GM12878 (cell line): ENCODE measurements at regions not wholly inside any gene's neighbourhood (a gene's known extent, or its start where the extent isn't known, plus 50 kb on each side); places are given as distances from the start of the nearest gene placed in this dataset.

Experiments
- POLR2A ChIP-seq: IDR thresholded peaks from 2 replicates; pipeline ENCODE4 v1.6.1; 2011; ENCODE audit warnings: low read depth, mild to moderate bottlenecking, low read length
- RELA ChIP-seq: fragments of 450-650 bp; IDR thresholded peaks from 2 replicates; pipeline ENCODE4 v1.8.0; 2014; ENCODE audit warnings: borderline replicate concordance; ENCODE audit not compliant: partially characterized antibody
- SMAD1 ChIP-seq: fragments of 450-650 bp; IDR thresholded peaks from 2 replicates; pipeline ENCODE4 v1.6.1; 2018; ENCODE audit warnings: mild to moderate bottlenecking, low read depth; ENCODE audit not compliant: partially characterized antibody
- SMC3 ChIP-seq: IDR thresholded peaks from 2 replicates; pipeline ENCODE4 v1.6.1; 2011; ENCODE audit warnings: low read length, improper control_type of control experiment, borderline replicate concordance
- SUZ12 ChIP-seq: fragments of 200-600 bp; sonication (generic); IDR thresholded peaks from one replicate; pipeline ENCODE4 v1.6.1; 2018; ENCODE audit warnings: antibody characterized with exemption, mild to moderate bottlenecking; ENCODE audit not compliant: unreplicated experiment
- TF ChIP-seq, protein P1 (sequence below): fragments of 450-650 bp; formaldehyde crosslinking; IDR thresholded peaks from 2 replicates; pipeline ENCODE4 v1.4.0; 2020; ENCODE audit warnings: mild to moderate bottlenecking, moderate library complexity
- TF ChIP-seq, protein P2 (sequence below): IDR thresholded peaks from 2 replicates; pipeline ENCODE4 v1.6.1; 2012; ENCODE audit warnings: low read length, inconsistent platforms
- TF ChIP-seq, protein P3 (sequence below): IDR thresholded peaks from 2 replicates; pipeline ENCODE4 v1.6.1; 2012; ENCODE audit warnings: low read depth, low read length, improper control_type of control experiment

DNA sequence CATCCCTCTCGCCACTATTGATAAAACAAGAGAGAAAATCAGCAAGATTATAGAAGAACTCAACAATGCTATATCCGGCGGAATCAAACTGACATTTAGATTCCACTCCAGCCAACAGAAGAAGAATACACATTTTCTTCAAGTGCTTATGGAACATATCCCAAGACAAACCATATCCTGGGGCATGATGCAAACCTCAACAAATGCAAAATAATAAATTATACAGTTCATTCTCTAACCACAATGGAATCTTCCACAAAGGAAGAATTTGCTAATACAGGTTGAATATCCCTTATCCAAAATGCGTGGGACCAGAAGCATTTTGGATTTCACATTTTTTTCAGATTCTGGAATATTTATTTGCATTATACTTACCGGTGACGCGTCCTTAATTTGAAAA is 51.4 kb upstream of the YPEL5 start:
- TF ChIP-seq, protein P1, sequence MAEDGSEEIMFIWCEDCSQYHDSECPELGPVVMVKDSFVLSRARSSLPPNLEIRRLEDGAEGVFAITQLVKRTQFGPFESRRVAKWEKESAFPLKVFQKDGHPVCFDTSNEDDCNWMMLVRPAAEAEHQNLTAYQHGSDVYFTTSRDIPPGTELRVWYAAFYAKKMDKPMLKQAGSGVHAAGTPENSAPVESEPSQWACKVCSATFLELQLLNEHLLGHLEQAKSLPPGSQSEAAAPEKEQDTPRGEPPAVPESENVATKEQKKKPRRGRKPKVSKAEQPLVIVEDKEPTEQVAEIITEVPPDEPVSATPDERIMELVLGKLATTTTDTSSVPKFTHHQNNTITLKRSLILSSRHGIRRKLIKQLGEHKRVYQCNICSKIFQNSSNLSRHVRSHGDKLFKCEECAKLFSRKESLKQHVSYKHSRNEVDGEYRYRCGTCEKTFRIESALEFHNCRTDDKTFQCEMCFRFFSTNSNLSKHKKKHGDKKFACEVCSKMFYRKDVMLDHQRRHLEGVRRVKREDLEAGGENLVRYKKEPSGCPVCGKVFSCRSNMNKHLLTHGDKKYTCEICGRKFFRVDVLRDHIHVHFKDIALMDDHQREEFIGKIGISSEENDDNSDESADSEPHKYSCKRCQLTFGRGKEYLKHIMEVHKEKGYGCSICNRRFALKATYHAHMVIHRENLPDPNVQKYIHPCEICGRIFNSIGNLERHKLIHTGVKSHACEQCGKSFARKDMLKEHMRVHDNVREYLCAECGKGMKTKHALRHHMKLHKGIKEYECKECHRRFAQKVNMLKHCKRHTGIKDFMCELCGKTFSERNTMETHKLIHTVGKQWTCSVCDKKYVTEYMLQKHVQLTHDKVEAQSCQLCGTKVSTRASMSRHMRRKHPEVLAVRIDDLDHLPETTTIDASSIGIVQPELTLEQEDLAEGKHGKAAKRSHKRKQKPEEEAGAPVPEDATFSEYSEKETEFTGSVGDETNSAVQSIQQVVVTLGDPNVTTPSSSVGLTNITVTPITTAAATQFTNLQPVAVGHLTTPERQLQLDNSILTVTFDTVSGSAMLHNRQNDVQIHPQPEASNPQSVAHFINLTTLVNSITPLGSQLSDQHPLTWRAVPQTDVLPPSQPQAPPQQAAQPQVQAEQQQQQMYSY (CRISPR knock-in tag) = no peak
- TF ChIP-seq, protein P2, sequence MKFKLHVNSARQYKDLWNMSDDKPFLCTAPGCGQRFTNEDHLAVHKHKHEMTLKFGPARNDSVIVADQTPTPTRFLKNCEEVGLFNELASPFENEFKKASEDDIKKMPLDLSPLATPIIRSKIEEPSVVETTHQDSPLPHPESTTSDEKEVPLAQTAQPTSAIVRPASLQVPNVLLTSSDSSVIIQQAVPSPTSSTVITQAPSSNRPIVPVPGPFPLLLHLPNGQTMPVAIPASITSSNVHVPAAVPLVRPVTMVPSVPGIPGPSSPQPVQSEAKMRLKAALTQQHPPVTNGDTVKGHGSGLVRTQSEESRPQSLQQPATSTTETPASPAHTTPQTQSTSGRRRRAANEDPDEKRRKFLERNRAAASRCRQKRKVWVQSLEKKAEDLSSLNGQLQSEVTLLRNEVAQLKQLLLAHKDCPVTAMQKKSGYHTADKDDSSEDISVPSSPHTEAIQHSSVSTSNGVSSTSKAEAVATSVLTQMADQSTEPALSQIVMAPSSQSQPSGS = no peak
- no peak for TF ChIP-seq SMC3
- no peak for TF ChIP-seq POLR2A
- no peak for TF ChIP-seq SMAD1
- no peak for TF ChIP-seq SUZ12
- no peak for TF ChIP-seq RELA
- TF ChIP-seq, protein P3, sequence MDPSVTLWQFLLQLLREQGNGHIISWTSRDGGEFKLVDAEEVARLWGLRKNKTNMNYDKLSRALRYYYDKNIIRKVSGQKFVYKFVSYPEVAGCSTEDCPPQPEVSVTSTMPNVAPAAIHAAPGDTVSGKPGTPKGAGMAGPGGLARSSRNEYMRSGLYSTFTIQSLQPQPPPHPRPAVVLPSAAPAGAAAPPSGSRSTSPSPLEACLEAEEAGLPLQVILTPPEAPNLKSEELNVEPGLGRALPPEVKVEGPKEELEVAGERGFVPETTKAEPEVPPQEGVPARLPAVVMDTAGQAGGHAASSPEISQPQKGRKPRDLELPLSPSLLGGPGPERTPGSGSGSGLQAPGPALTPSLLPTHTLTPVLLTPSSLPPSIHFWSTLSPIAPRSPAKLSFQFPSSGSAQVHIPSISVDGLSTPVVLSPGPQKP = no peak
